ENCODE measurements at regions not wholly inside any gene's neighbourhood (a gene's known extent, or its start where the extent isn't known, plus 50 kb on each side); places are given as distances from the start of the nearest gene placed in this dataset.
"Not testable (repeated sequence)": the region's sequence is repeated elsewhere in the genome, so short reads cannot be mapped to it uniquely, and the experiment has no call there.

- in situ Hi-C loops (cut with HindIII; ENCODE audit: low pct_ligation_motif_present, low sequenced_read_pairs), result no loop called here
- Histone ChIP-seq H3K27me3 (replicated peaks) (no peaks in the 10 kb centered on the region), H3K27ac (no peak overlapping the region), H3K36me3 (replicated peaks) (no peaks in the 10 kb centered on the region), H3K4me3 (ENCODE audit: low read depth, low read length) (no peak overlapping the region)
- no peak for DNase-seq
- TF ChIP-seq CTCF (IDR thresholded peaks at IDR 0.05; ENCODE audit: low read depth, low read length, missing control alignments), result no peak
Measured at GRCh38 chr10:114713525-114714090, 55.5 kb upstream of the ABLIM1 start.

- TF ChIP-seq CTCF (IDR thresholded peaks at IDR 0.05; ENCODE audit: low read depth, low read length, missing control alignments), result no peak
- Histone ChIP-seq H3K27me3 (replicated peaks) (no peaks in the 10 kb centered on the region), H3K36me3 (replicated peaks) (no peaks in the 10 kb centered on the region), H3K27ac (peak overlapping the region; percentile 91), H3K4me3 (ENCODE audit: low read depth, low read length) (no peak overlapping the region)
- DNase-seq, result peak; percentile 97
- in situ Hi-C loops (cut with HindIII; ENCODE audit: low pct_ligation_motif_present, low sequenced_read_pairs), result no loop called here
Measured at GRCh38 chr10:114714281-114714741, 56.2 kb upstream of the ABLIM1 start.

- Histone ChIP-seq H3K27me3 (replicated peaks) (no peaks in the 10 kb centered on the region), H3K27ac (peak overlapping the region; percentile 91), H3K36me3 (replicated peaks) (no peaks in the 10 kb centered on the region), H3K4me3 (ENCODE audit: low read depth, low read length) (no peak overlapping the region)
- DNase-seq, result peak; percentile 36
- in situ Hi-C loops (cut with HindIII; ENCODE audit: low pct_ligation_motif_present, low sequenced_read_pairs), result no loop called here
- TF ChIP-seq CTCF (IDR thresholded peaks at IDR 0.05; ENCODE audit: low read depth, low read length, missing control alignments), result no peak
Measured at GRCh38 chr10:114715171-114715670, 57.1 kb upstream of the ABLIM1 start.

- Histone ChIP-seq H3K27ac (no peak overlapping the region), H3K36me3 (replicated peaks) (no peaks in the 10 kb centered on the region), H3K27me3 (replicated peaks) (no peaks in the 10 kb centered on the region), H3K4me3 (ENCODE audit: low read depth, low read length) (no peak overlapping the region)
- no peak for DNase-seq
- in situ Hi-C loops (cut with HindIII; ENCODE audit: low pct_ligation_motif_present, low sequenced_read_pairs), result no loop called here
- TF ChIP-seq CTCF (IDR thresholded peaks at IDR 0.05; ENCODE audit: low read depth, low read length, missing control alignments), result no peak
Measured at GRCh38 chr10:114716811-114717404, 58.8 kb upstream of the ABLIM1 start.

GRCh38 chr10:114717881-114718280 is 59.8 kb upstream of the ABLIM1 start:
- in situ Hi-C loops (cut with HindIII; ENCODE audit: low pct_ligation_motif_present, low sequenced_read_pairs); H3K27ac ChIP-seq; H3K36me3 ChIP-seq (replicated peaks): not testable (repeated sequence)

GRCh38 chr10:114718374-114718773 is 60.3 kb upstream of the ABLIM1 start:
- no peak for DNase-seq
- H3K27ac ChIP-seq, result no peak overlapping the region
- in situ Hi-C loops (cut with HindIII; ENCODE audit: low pct_ligation_motif_present, low sequenced_read_pairs), result no loop called here
- no peak for TF ChIP-seq CTCF (IDR thresholded peaks at IDR 0.05; ENCODE audit: low read depth, low read length, missing control alignments)
- no peak overlapping the region for H3K4me3 ChIP-seq (ENCODE audit: low read depth, low read length)
- H3K36me3 ChIP-seq (replicated peaks), result no peaks in the 10 kb centered on the region
- no peaks in the 10 kb centered on the region for H3K27me3 ChIP-seq (replicated peaks)

More at GRCh38 chr10:114717881-114718280, 59.8 kb upstream of the ABLIM1 start:
- DNase-seq; H3K4me3 ChIP-seq (ENCODE audit: low read depth, low read length); H3K27me3 ChIP-seq (replicated peaks): not testable (repeated sequence)
